ENCODE measurements at regions not wholly inside any gene's neighbourhood (a gene's known extent, or its start where the extent isn't known, plus 50 kb on each side); places are given as distances from the start of the nearest gene placed in this dataset.

- Mint-ChIP-seq H3K4me1 (ENCODE audit: low read depth) (no peaks in the 10 kb centered on the region), H3K9me3 (ENCODE audit: low read depth) (no peaks in the 10 kb centered on the region), H3K4me3 (ENCODE audit: low read depth) (no peak overlapping the region), H3K36me3 (ENCODE audit: insufficient read depth) (no peaks in the 10 kb centered on the region), H3K27ac (no peak overlapping the region), H3K27me3 (no peaks in the 10 kb centered on the region)
- no peak for TF ChIP-seq CTCF (IDR thresholded peaks at IDR 0.05; ENCODE audit: unreplicated experiment)
- no peak for DNase-seq (ENCODE audit: low spot score, unreplicated experiment)
Measured at GRCh38 chr3:111331306-111331705, 210.7 kb upstream of the CD96 start.

GRCh38 chr3:111331912-111332311 lies 210.1 kb upstream of the CD96 start:
- TF ChIP-seq CTCF (IDR thresholded peaks at IDR 0.05; ENCODE audit: unreplicated experiment), result no peak
- Mint-ChIP-seq H3K27ac (no peak overlapping the region), H3K36me3 (ENCODE audit: insufficient read depth) (no peaks in the 10 kb centered on the region), H3K4me3 (ENCODE audit: low read depth) (no peak overlapping the region), H3K4me1 (ENCODE audit: low read depth) (no peaks in the 10 kb centered on the region), H3K27me3 (no peaks in the 10 kb centered on the region), H3K9me3 (ENCODE audit: low read depth) (no peaks in the 10 kb centered on the region)
- no peak for DNase-seq (ENCODE audit: low spot score, unreplicated experiment)

GRCh38 chr3:111332488-111333080 lies 209.4 kb upstream of the CD96 start:
- no peaks in the 10 kb centered on the region for H3K4me1 Mint-ChIP-seq (ENCODE audit: low read depth)
- H3K27ac Mint-ChIP-seq, result no peak overlapping the region
- H3K4me3 Mint-ChIP-seq (ENCODE audit: low read depth), result no peak overlapping the region
- no peak for TF ChIP-seq CTCF (IDR thresholded peaks at IDR 0.05; ENCODE audit: unreplicated experiment)
- no peak for DNase-seq (ENCODE audit: low spot score, unreplicated experiment)
- H3K36me3 Mint-ChIP-seq (ENCODE audit: insufficient read depth), result no peaks in the 10 kb centered on the region
- H3K9me3 Mint-ChIP-seq (ENCODE audit: low read depth), result no peaks in the 10 kb centered on the region
- no peaks in the 10 kb centered on the region for H3K27me3 Mint-ChIP-seq

- no peak overlapping the region for H3K27ac Mint-ChIP-seq
- no peak for TF ChIP-seq CTCF (IDR thresholded peaks at IDR 0.05; ENCODE audit: unreplicated experiment)
- no peaks in the 10 kb centered on the region for H3K9me3 Mint-ChIP-seq (ENCODE audit: low read depth)
- no peak overlapping the region for H3K4me3 Mint-ChIP-seq (ENCODE audit: low read depth)
- DNase-seq (ENCODE audit: low spot score, unreplicated experiment), result no peak
- no peaks in the 10 kb centered on the region for H3K36me3 Mint-ChIP-seq (ENCODE audit: insufficient read depth)
- peaks cover 2% of the 10 kb centered on the region for H3K4me1 Mint-ChIP-seq (ENCODE audit: low read depth)
- H3K27me3 Mint-ChIP-seq, result no peaks in the 10 kb centered on the region
Measured at GRCh38 chr3:111333642-111334041, 208.4 kb upstream of the CD96 start.

GRCh38 chr3:111335512-111336303 lies 206.3 kb upstream of the CD96 start:
- Mint-ChIP-seq H3K4me1 (ENCODE audit: low read depth) (peaks cover 2% of the 10 kb centered on the region), H3K4me3 (ENCODE audit: low read depth) (no peak overlapping the region), H3K36me3 (ENCODE audit: insufficient read depth) (no peaks in the 10 kb centered on the region), H3K27me3 (no peaks in the 10 kb centered on the region), H3K27ac (no peak overlapping the region), H3K9me3 (ENCODE audit: low read depth) (peaks cover 5% of the 10 kb centered on the region)
- DNase-seq (ENCODE audit: low spot score, unreplicated experiment), result no peak
- TF ChIP-seq CTCF (IDR thresholded peaks at IDR 0.05; ENCODE audit: unreplicated experiment), result no peak
